GM21619 (cell line): ENCODE measurements at regions not wholly inside any gene's neighbourhood (a gene's known extent, or its start where the extent isn't known, plus 50 kb on each side); places are given as distances from the start of the nearest gene placed in this dataset.
"Not testable (repeated sequence)": the region's sequence is repeated elsewhere in the genome, so short reads cannot be mapped to it uniquely, and the experiment has no call there.

ENCODE experiments used
- ATAC-seq: cut with Tn5 transposase; IDR thresholded peaks from one replicate; pipeline ENCODE4 v1.9.1; 2021; ENCODE audit not compliant: unreplicated experiment

GRCh38 chr14:21874946-21875345, 201.3 kb upstream of the OR4E1 start:
- no peak for ATAC-seq

DNA sequence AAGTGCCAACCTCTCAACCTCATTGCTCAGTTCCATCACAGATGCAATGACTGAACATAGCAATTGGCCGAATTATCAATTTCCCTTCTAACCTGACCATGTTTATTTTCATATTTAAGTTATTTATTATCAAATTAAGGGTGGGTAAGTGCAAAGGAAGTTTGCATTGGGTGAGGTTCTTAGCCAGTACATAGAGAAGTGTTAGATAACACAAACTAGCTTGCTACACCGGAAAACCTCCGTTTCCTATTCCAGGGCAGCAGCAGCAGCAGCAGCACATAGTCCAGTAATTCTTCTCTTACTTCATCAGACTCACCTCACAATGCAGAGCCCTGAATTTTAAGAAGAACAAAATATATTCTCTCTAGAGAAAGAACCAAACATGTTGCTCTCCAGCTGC, 200.5 kb upstream of the OR4E1 start:
- ATAC-seq, result no peak

- peak; percentile 58 for ATAC-seq
These were observed 194.9 kb upstream of the OR4E1 start for GRCh38 chr14:21868442-21869046.

DNA sequence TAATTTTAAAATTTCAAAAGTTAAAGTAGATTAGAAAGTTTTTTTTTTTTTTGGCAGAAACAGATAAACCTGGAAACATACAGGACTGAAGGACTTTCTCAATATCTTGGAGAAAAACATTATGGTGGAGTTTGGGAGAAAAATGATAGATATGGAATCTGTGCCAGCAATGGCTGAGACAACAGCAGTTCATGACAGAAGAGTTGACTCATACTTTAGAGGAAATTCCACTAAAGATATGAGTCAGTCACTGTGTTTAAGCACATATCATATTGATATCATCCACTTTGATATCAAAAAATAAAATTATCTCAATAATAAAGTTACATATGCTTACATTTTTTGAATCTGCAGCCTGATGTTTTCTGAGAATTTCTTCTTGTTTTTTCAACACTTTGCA, 193.9 kb upstream of the OR4E1 start:
- no peak for ATAC-seq

DNA sequence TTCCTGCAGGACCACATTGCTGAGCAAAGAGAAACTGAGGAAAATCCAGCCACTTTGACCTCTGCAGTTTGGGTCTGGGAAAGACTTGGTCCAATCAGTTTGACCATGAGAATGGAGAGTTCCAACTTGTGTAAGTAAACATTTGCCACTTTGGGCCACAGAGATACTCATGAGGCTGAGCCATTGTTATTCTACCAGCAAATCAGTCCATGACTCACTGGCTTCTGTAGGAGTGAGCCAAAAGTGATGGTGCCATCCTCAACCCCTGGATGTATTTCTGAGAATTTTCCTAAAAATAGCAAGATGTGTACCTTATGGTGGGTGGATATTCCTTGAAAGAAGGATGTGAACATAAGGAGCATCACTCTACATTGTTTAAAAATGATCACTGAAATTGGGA, 192.9 kb upstream of the OR4E1 start:
- no peak for ATAC-seq

DNA sequence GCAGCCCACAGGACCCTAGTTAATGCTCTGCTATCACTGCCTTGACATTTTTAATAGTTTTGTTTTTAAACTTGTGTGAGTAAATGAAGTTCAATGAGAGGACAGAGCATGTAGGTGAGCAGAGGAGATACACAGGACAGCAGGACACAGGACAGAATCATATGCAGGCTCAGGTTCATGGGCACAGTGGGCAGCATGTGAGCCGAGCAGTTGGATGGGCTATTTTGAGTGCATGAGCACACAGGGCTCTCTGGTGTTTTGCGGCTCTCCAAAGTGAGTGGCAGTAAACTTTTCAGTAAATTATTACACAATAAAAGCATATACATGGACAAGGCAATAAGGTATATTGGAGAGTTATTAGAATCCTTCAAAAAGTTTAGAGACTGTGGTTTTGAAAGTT, 189.7 kb upstream of the OR4E1 start:
- ATAC-seq, result no peak

- no peak for ATAC-seq
These were observed 187.5 kb upstream of the OR4E1 start for GRCh38 chr14:21861153-21861552.

DNA sequence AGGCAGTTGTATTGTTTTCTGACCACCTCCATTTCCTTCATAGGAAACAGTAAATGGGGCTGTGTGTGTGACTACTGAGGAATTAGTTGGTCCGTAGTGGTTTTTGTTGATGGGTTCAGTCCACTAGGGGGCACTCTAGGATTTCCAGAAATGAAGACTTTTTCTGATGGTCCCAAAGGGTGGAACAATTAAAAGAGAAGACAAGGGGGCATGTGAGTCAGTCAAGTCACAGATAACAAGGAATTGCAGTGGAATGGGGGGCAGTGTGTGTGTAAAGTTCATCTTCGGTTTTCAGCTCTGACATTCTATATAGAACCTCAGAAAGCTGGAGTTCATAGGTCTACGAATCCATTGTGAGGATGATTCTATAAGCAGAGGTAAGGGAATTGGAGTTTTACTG, 186.6 kb upstream of the OR4E1 start:
- no peak for ATAC-seq

GRCh38 chr14:21852775-21853174, 179.2 kb upstream of the OR4E1 start:
- no peak for ATAC-seq

DNA sequence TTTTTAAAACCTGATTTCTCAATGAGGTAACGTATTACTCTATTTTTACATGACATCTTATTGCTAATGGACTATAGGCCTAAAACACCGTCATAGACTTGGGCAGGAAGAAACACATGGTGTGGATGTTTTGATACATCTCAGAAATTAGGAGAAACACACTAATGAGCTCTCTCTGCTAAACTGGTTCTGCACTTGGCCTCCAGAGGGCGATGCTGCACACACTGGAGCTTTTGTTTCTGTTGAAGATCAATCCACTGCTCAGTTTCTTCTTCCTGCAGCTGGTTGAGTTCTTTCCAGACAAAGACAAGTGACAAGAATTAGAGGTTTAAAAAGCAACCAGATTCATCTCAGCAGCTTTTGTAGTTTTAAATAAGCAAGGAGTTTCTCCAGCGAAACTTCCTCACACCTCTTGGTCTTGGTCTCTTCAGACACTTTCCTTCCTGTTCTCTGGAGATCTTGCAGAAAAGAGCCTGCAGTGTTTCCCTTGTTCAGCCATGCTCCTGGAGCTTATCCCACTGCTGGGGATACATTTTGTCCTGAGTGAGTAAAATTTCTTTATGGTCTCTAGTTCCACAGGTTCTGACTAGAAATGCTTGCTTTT, 178.5 kb upstream of the OR4E1 start:
- ATAC-seq, result no peak

- not testable (repeated sequence) for ATAC-seq
These were observed 173.3 kb upstream of the OR4E1 start for GRCh38 chr14:21846902-21847301.

DNA sequence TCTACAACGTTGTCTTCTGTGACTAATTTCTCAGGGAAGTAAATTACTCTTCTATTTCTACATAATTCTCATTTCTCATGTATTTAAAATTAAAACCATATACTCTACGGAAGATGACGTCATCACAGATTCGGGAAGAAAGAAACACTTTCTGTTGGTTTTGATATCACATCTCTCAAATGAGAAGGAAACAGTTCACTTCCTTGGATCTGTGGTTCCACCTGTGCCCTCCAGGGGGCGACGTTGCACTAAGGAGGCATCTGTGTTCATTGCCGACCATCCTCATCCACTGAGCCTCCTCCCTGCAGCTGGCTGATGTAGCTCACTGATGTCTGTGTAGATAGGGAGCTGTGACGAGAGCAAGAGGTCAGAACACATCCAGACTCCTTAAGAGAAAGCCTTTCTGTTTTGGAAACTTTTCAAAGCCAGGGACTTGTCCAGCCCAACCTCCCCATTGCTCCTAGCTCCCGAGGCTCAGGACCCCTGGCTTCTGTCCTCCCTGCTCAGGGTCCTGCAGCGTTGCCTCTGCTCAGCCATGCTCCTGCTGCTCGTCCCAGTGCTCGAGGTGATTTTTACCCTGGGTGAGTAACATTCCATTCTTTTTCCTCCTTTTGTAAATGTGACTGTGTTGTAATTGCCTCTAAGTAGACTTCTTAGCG, 172.7 kb upstream of the OR4E1 start:
- no peak for ATAC-seq

GRCh38 chr14:21840765-21841164, 167.1 kb upstream of the OR4E1 start:
- ATAC-seq, result no peak

DNA sequence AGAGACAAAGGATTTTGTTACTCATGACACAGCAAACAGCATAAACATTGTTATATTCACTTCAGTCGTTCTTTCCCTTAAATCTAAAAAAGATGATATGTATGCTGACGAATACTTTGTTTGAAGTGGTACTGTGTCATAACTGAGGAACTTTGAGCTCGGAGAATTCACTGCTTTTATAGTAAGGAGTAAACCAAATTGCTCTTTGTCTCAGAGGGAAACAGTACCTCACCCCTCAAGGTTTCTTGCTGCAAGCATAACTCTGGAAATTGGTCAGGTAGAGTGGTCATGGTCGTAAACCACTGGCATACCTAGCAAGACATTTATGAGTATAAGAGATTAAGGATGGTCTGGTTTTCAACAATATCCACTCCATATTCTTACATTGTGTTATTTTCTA, 160.2 kb upstream of the OR4E1 start:
- ATAC-seq, result no peak

- ATAC-seq, result no peak
These were observed 152.2 kb upstream of the OR4E1 start for GRCh38 chr14:21825845-21826244.

GRCh38 chr14:21825149-21825743, 151.6 kb upstream of the OR4E1 start:
- ATAC-seq, result no peak

GRCh38 chr14:21822109-21822508, 148.5 kb upstream of the OR4E1 start:
- ATAC-seq, result no peak

DNA sequence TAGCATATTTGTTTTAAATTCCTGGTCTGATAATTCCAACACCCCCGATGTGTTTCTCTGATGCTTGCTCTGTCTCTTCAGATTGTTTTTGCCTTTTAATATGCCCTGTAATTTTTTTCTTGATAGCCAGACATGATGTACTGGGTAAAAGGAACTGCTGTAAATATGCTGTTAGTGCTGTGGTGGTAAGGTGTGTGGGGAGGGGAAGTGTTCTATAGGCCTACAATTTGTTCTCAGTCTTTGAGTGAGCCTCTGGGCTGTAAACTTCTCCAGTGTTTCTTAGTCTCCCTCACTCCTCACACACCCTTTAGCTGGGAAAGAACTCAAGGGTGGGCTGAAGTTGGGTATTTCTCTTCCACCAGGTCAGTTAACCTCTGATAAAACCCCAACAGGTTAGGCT, 147.0 kb upstream of the OR4E1 start:
- no peak for ATAC-seq

- not testable (repeated sequence) for ATAC-seq
These were observed 146.3 kb upstream of the OR4E1 start for GRCh38 chr14:21819891-21820290.

DNA sequence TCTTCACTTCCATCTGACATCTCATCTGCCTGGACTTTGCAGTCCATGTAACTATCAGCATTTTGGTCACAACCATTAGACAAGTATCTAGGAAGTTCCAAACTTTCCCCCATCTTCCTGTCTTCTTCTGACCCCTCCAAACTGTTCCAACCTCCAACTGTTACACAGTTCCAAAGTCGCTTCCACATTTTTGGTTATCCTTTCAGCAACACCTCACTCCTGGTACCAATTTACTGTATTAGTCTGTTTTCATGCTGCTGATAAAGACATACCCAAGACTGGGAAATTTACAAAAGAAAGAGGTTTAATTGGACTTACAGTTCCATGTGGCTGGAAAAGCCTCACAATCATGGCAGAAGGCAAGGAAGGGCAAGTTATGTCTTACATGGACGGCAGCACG, 143.4 kb upstream of the OR4E1 start:
- ATAC-seq, result not testable (repeated sequence)

GRCh38 chr14:21807975-21808374, 134.4 kb upstream of the OR4E1 start:
- ATAC-seq, result no peak

GRCh38 chr14:21804981-21805380, 131.4 kb upstream of the OR4E1 start:
- no peak for ATAC-seq
